Activated naive CD4-positive, alpha-beta T cell treated with anti-CD3 and anti-CD28 coated beads, Interleukin-2, amount 10 ng/mL, durations not matched to agents 7 days and 5 days (primary cell): ENCODE measurements at regions not wholly inside any gene's neighbourhood (a gene's known extent, or its start where the extent isn't known, plus 50 kb on each side); places are given as distances from the start of the nearest gene placed in this dataset.
"Not testable (repeated sequence)": the region's sequence is repeated elsewhere in the genome, so short reads cannot be mapped to it uniquely, and the experiment has no call there.

Experiments
- CTCF ChIA-PET: fragments of 350-600 bp; sonication (Branson Sonifier 250); formaldehyde crosslinking; loops from one replicate; lab custom pipeline; 2021; ENCODE audit warnings: antibody characterized with exemption; lab: Charles Lee
- DNase-seq: peaks from one replicate; pipeline ENCODE4 v3.0.0-alpha.2; 2020
- H3K27ac Mint-ChIP-seq: one replicate; pipeline ENCODE4 v1.8.0; 2021; ENCODE audit warnings: mild to moderate bottlenecking, moderate library complexity, mixed read lengths
- H3K27me3 Mint-ChIP-seq: one replicate; pipeline ENCODE4 v1.8.0; 2021; ENCODE audit warnings: mild to moderate bottlenecking, mixed read lengths
- H3K36me3 Mint-ChIP-seq: one replicate; pipeline ENCODE4 v1.8.0; 2021; ENCODE audit warnings: mixed read lengths
- H3K4me1 Mint-ChIP-seq: one replicate; pipeline ENCODE4 v1.8.0; 2021; ENCODE audit warnings: mixed read lengths
- H3K4me3 Mint-ChIP-seq: one replicate; pipeline ENCODE4 v1.8.0; 2021; ENCODE audit warnings: mild to moderate bottlenecking, moderate library complexity, mixed read lengths
- H3K9me3 Mint-ChIP-seq: one replicate; pipeline ENCODE4 v1.8.0; 2021; ENCODE audit warnings: mixed read lengths

GRCh38 chr6:58181557-58182065 lies 864.2 kb downstream of the PRIM2 start:
- CTCF ChIA-PET, DNase-seq, H3K27me3 Mint-ChIP-seq, H3K4me1 Mint-ChIP-seq, H3K36me3 Mint-ChIP-seq, H3K9me3 Mint-ChIP-seq, H3K4me3 Mint-ChIP-seq, H3K27ac Mint-ChIP-seq: not testable (repeated sequence)

GRCh38 chr6:58185300-58185699 lies 867.9 kb downstream of the PRIM2 start:
- H3K9me3 Mint-ChIP-seq, H3K4me1 Mint-ChIP-seq, H3K27me3 Mint-ChIP-seq, H3K36me3 Mint-ChIP-seq, H3K4me3 Mint-ChIP-seq, CTCF ChIA-PET, H3K27ac Mint-ChIP-seq, DNase-seq: not testable (repeated sequence)

- CTCF ChIA-PET, DNase-seq, H3K36me3 Mint-ChIP-seq, H3K9me3 Mint-ChIP-seq, H3K4me3 Mint-ChIP-seq, H3K4me1 Mint-ChIP-seq, H3K27me3 Mint-ChIP-seq, H3K27ac Mint-ChIP-seq: not testable (repeated sequence)
Measured at GRCh38 chr6:58193209-58193608, 875.8 kb downstream of the PRIM2 start.

GRCh38 chr6:58198301-58198700 lies 880.9 kb downstream of the PRIM2 start:
- peaks cover 2% of the 10 kb centered on the region for H3K9me3 Mint-ChIP-seq
- CTCF ChIA-PET, result no interaction called here
- H3K36me3 Mint-ChIP-seq, result no peaks in the 10 kb centered on the region
- no peak overlapping the region for H3K4me3 Mint-ChIP-seq
- no peaks in the 10 kb centered on the region for H3K27me3 Mint-ChIP-seq
- no peaks in the 10 kb centered on the region for H3K4me1 Mint-ChIP-seq
- no peak for DNase-seq
- H3K27ac Mint-ChIP-seq, result no peak overlapping the region

DNA sequence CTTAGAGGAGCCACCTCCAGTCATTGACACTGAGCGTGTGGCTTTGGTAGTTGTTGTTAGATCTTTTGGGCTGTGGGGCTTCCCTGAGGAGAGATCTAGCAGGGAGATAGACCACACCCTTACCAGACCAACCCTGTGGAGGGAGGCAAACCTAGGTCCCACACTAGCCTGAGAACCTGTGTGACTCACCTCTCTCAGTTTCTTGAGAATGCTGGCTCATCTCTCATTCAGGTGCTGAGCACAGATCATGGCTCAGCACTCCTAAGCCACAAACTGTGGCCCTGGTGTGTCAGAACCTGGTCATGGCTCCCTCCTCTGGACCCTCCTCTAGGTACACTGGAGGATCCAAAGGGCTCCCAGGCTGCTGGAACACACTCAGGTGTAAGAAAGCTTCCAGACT lies 919.7 kb downstream of the PRIM2 start:
- H3K4me1 Mint-ChIP-seq, H3K4me3 Mint-ChIP-seq, DNase-seq, H3K36me3 Mint-ChIP-seq, H3K27ac Mint-ChIP-seq, CTCF ChIA-PET, H3K27me3 Mint-ChIP-seq: not testable (repeated sequence)
- H3K9me3 Mint-ChIP-seq, result peaks cover 10% of the 10 kb centered on the region

DNA sequence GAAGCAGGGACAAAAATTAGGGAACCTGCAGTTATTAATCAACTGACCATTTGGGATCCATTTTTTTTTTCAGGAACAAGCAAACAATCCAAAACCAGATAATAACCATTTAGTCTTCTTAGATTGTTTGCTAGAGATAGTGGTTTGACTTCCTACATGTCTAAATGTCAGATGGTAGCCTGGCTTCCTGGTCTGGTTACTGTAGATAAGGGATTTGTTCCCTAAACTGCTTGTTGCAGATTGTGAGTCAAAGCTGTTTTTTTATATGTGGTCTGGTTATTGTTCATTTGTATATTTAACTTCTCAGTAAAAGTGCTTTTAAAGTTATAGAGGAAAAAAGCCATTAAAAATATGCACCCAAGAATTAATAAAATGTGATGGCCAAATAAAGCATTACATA lies 921.0 kb downstream of the PRIM2 start:
- CTCF ChIA-PET, H3K9me3 Mint-ChIP-seq, H3K4me3 Mint-ChIP-seq, H3K27me3 Mint-ChIP-seq, DNase-seq, H3K4me1 Mint-ChIP-seq, H3K27ac Mint-ChIP-seq, H3K36me3 Mint-ChIP-seq: not testable (repeated sequence)

DNA sequence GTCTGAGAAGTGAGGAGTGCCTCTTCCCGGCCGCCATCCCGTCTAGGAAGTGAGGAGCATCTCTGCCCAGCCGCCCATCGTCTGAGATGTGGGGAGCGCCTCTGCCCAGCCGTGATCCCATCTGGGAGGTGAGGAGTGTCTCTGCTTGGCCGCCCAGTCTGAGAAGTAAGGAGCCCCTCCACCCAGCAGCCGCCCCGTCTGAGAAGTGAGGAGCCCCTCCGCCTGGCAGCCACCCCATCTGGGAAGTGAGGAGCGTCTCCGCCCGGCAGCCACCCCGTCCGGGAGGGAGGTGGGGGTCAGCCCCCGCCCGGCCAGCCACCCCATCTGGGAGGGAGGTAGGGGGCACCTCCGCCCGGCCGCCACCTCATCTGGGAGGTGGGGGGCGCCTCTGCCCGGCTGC lies 940.2 kb downstream of the PRIM2 start:
- H3K27ac Mint-ChIP-seq, H3K4me1 Mint-ChIP-seq: not testable (repeated sequence)

GRCh38 chr6:58290177-58290576 lies 972.7 kb downstream of the PRIM2 start:
- CTCF ChIA-PET, result no interaction called here
- Mint-ChIP-seq H3K27me3 (no peaks in the 10 kb centered on the region), H3K4me3 (no peak overlapping the region), H3K9me3 (peaks cover 4% of the 10 kb centered on the region), H3K4me1 (no peaks in the 10 kb centered on the region), H3K27ac (no peak overlapping the region), H3K36me3 (no peaks in the 10 kb centered on the region)
- no peak for DNase-seq

More for the DNA sequence above, 940.2 kb downstream of the PRIM2 start:
- DNase-seq, H3K27me3 Mint-ChIP-seq, H3K4me3 Mint-ChIP-seq, CTCF ChIA-PET, H3K36me3 Mint-ChIP-seq: not testable (repeated sequence)
- H3K9me3 Mint-ChIP-seq, result peaks cover 15% of the 10 kb centered on the region

- CTCF ChIA-PET, H3K36me3 Mint-ChIP-seq, H3K9me3 Mint-ChIP-seq, DNase-seq, H3K27ac Mint-ChIP-seq, H3K27me3 Mint-ChIP-seq, H3K4me1 Mint-ChIP-seq, H3K4me3 Mint-ChIP-seq: not testable (repeated sequence)
Measured at GRCh38 chr6:58291319-58291718, 973.9 kb downstream of the PRIM2 start.

DNA sequence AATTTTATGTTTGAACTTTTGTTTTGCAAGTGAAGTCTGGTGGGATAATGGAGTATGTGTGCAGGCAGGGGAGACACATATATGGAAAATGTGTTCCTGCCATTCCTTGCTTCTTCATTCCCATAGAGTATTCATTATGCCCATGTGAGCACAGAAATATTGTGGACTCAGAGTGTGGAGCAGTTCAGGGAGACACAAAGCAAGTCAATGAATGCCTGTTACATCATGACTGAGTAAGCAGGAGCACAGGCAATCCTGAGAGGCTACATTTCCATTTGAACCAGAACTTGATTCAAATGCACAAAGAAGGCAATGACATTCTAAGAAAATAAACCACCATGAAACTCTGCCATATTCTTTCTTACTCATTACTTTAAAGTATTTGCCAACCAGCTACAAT lies 990.5 kb downstream of the PRIM2 start:
- H3K9me3 Mint-ChIP-seq, H3K36me3 Mint-ChIP-seq, CTCF ChIA-PET, DNase-seq, H3K27ac Mint-ChIP-seq, H3K4me1 Mint-ChIP-seq, H3K27me3 Mint-ChIP-seq, H3K4me3 Mint-ChIP-seq: not testable (repeated sequence)

GRCh38 chr6:58332108-58332507 lies 1014.7 kb downstream of the PRIM2 start:
- DNase-seq, H3K36me3 Mint-ChIP-seq, H3K27me3 Mint-ChIP-seq, H3K27ac Mint-ChIP-seq, H3K4me1 Mint-ChIP-seq, H3K9me3 Mint-ChIP-seq, CTCF ChIA-PET, H3K4me3 Mint-ChIP-seq: not testable (repeated sequence)

- CTCF ChIA-PET, H3K4me1 Mint-ChIP-seq, H3K27ac Mint-ChIP-seq, H3K36me3 Mint-ChIP-seq, H3K27me3 Mint-ChIP-seq, H3K9me3 Mint-ChIP-seq, DNase-seq, H3K4me3 Mint-ChIP-seq: not testable (repeated sequence)
Measured at GRCh38 chr6:58342287-58342686, 1024.9 kb downstream of the PRIM2 start.

- DNase-seq, H3K9me3 Mint-ChIP-seq, CTCF ChIA-PET, H3K36me3 Mint-ChIP-seq, H3K27me3 Mint-ChIP-seq, H3K4me3 Mint-ChIP-seq, H3K4me1 Mint-ChIP-seq, H3K27ac Mint-ChIP-seq: not testable (repeated sequence)
Measured at GRCh38 chr6:58347534-58347933, 1030.1 kb downstream of the PRIM2 start.

- H3K36me3 Mint-ChIP-seq, H3K9me3 Mint-ChIP-seq, DNase-seq, CTCF ChIA-PET, H3K27ac Mint-ChIP-seq, H3K4me3 Mint-ChIP-seq, H3K4me1 Mint-ChIP-seq, H3K27me3 Mint-ChIP-seq: not testable (repeated sequence)
Measured at GRCh38 chr6:58351619-58352018, 1034.2 kb downstream of the PRIM2 start.

GRCh38 chr6:58358452-58358851 lies 1041.0 kb downstream of the PRIM2 start:
- H3K4me3 Mint-ChIP-seq, result not testable (repeated sequence)

GRCh38 chr6:58365856-58366255 lies 1048.4 kb downstream of the PRIM2 start:
- H3K36me3 Mint-ChIP-seq, DNase-seq, CTCF ChIA-PET, H3K4me1 Mint-ChIP-seq, H3K9me3 Mint-ChIP-seq, H3K4me3 Mint-ChIP-seq, H3K27me3 Mint-ChIP-seq, H3K27ac Mint-ChIP-seq: not testable (repeated sequence)

More at GRCh38 chr6:58358452-58358851, 1041.0 kb downstream of the PRIM2 start:
- H3K36me3 Mint-ChIP-seq, H3K9me3 Mint-ChIP-seq, H3K27ac Mint-ChIP-seq, H3K4me1 Mint-ChIP-seq, DNase-seq, CTCF ChIA-PET, H3K27me3 Mint-ChIP-seq: not testable (repeated sequence)
